GM23248 (cell line): ENCODE measurements at regions not wholly inside any gene's neighbourhood (a gene's known extent, or its start where the extent isn't known, plus 50 kb on each side); places are given as distances from the start of the nearest gene placed in this dataset.

Experiments
- DNase-seq: peaks from one replicate; pipeline ENCODE4 v3.0.0-alpha.2; 2015
- H2AFZ ChIP-seq: fragments of 200-600 bp; sonication (generic); 2 replicates; pipeline ENCODE4 v1.6.1; 2016; ENCODE audit warnings: antibody characterized with exemption
- H3F3A ChIP-seq: fragments of 200-600 bp; sonication (generic); 2 replicates; pipeline ENCODE4 v1.6.1; 2016; ENCODE audit warnings: mild to moderate bottlenecking, antibody characterized with exemption, mixed run types; ENCODE audit not compliant: insufficient read depth
- H3K27ac ChIP-seq: fragments of 200-600 bp; sonication (generic); 2 replicates; pipeline ENCODE4 v1.5.1; 2016; ENCODE audit warnings: mild to moderate bottlenecking
- H3K27me3 ChIP-seq: fragments of 200-600 bp; sonication (generic); replicated peaks from 2 replicates; pipeline ENCODE4 v1.6.1; 2016; ENCODE audit warnings: mild to moderate bottlenecking; ENCODE audit not compliant: insufficient read depth
- H3K36me3 ChIP-seq: fragments of 200-600 bp; sonication (generic); 2 replicates; pipeline ENCODE4 v1.6.1; 2016; ENCODE audit warnings: low read depth, mild to moderate bottlenecking
- H3K4me1 ChIP-seq: fragments of 200-600 bp; sonication (generic); 2 replicates; pipeline ENCODE4 v1.6.1; 2016; ENCODE audit warnings: mild to moderate bottlenecking; ENCODE audit not compliant: insufficient read depth
- H3K4me2 ChIP-seq: fragments of 200-600 bp; sonication (generic); one replicate; pipeline ENCODE4 v1.6.1; 2016; ENCODE audit warnings: mild to moderate bottlenecking; ENCODE audit not compliant: unreplicated experiment
- H3K4me3 ChIP-seq: fragments of 200-600 bp; sonication (generic); 2 replicates; pipeline ENCODE4 v1.5.1; 2016; ENCODE audit warnings: mild to moderate bottlenecking
- H3K79me2 ChIP-seq: fragments of 200-600 bp; sonication (generic); 2 replicates; pipeline ENCODE4 v1.6.1; 2016; ENCODE audit warnings: mild to moderate bottlenecking; ENCODE audit not compliant: insufficient read depth
- H3K9ac ChIP-seq: fragments of 200-600 bp; sonication (generic); 2 replicates; pipeline ENCODE4 v1.6.1; 2016; ENCODE audit warnings: mild to moderate bottlenecking
- H3K9me2 ChIP-seq: fragments of 200-600 bp; sonication (generic); 2 replicates; pipeline ENCODE4 v1.6.1; 2016; ENCODE audit warnings: mixed run types, mild to moderate bottlenecking, moderate library complexity; ENCODE audit not compliant: insufficient read depth
- H3K9me3 ChIP-seq: fragments of 200-600 bp; sonication (generic); one replicate; pipeline ENCODE4 v1.6.1; 2017; ENCODE audit warnings: low read depth
- H4K20me1 ChIP-seq: fragments of 200-600 bp; sonication (generic); 2 replicates; pipeline ENCODE4 v1.6.0; 2016; ENCODE audit not compliant: insufficient read depth
- EZH2 ChIP-seq: fragments of 200-600 bp; sonication (generic); IDR thresholded peaks from 2 replicates; pipeline ENCODE4 v1.6.1; 2018; ENCODE audit warnings: antibody characterized with exemption, mild to moderate bottlenecking; ENCODE audit not compliant: insufficient read depth, poor library complexity, severe bottlenecking
- EZH2phosphoT487 ChIP-seq: fragments of 200-600 bp; sonication (generic); IDR thresholded peaks from 2 replicates; pipeline ENCODE4 v1.6.1; 2018; ENCODE audit warnings: antibody characterized with exemption, moderate library complexity, mild to moderate bottlenecking, low read depth; ENCODE audit not compliant: insufficient read depth
- WGBS, 2 experiments: methylation state at CpG; one replicate each; pipeline ENCODE4 v1.1.6; 2015 to 2017; ENCODE audit warnings: low lambda C conversion rate in 2 of 2, low coverage in 1 of 2; ENCODE audit errors: missing lambda C conversion rate in 2 of 2; 5-methylcytosine and 5-hydroxymethylcytosine counted together
- in situ Hi-C: fragments of 300-500 bp; cut with MboI; formaldehyde crosslinking; loops from 2 replicates; pipeline ENCODE4 v1.15.0; 2020

GRCh38 chr5:118687661-118688621, 300.4 kb downstream of the DTWD2 start:
- DNase-seq: no peak
- 20 to 30% methylated on average over 5 of the region's 5 CpGs for WGBS, 2 experiments
- TF ChIP-seq EZH2 (no peak), EZH2phosphoT487 (no peak)
- no peak overlapping the region for H2AFZ ChIP-seq
- H3F3A ChIP-seq: no peaks in the 10 kb centered on the region
- no peaks in the 10 kb centered on the region for H3K27me3 ChIP-seq
- no peak overlapping the region for H3K4me2 ChIP-seq
- H3K27ac ChIP-seq: no peak overlapping the region
- no peaks in the 10 kb centered on the region for H3K4me1 ChIP-seq
- no peaks in the 10 kb centered on the region for H3K9me3 ChIP-seq
- H3K36me3 ChIP-seq: no peaks in the 10 kb centered on the region
- no peaks in the 10 kb centered on the region for H3K9me2 ChIP-seq
- in situ Hi-C loops: no loop called here
- H4K20me1 ChIP-seq: no peaks in the 10 kb centered on the region
- H3K79me2 ChIP-seq: no peaks in the 10 kb centered on the region
- no peak overlapping the region for H3K9ac ChIP-seq
- no peak overlapping the region for H3K4me3 ChIP-seq

GRCh38 chr5:118687100-118687499, 301.2 kb downstream of the DTWD2 start:
- TF ChIP-seq EZH2phosphoT487: no peak
- TF ChIP-seq EZH2: no peak
- H3K9ac ChIP-seq: no peak overlapping the region
- no peaks in the 10 kb centered on the region for H3F3A ChIP-seq
- no peak overlapping the region for H2AFZ ChIP-seq
- DNase-seq: no peak
- H3K9me2 ChIP-seq: no peaks in the 10 kb centered on the region
- no peaks in the 10 kb centered on the region for H3K79me2 ChIP-seq
- no peaks in the 10 kb centered on the region for H3K4me1 ChIP-seq
- no peaks in the 10 kb centered on the region for H3K36me3 ChIP-seq
- H3K9me3 ChIP-seq: no peaks in the 10 kb centered on the region
- 59 to 65% methylated on average over 1 of the region's 1 CpG for WGBS, 2 experiments
- no peak overlapping the region for H3K27ac ChIP-seq
- H3K4me2 ChIP-seq: no peak overlapping the region
- H4K20me1 ChIP-seq: no peaks in the 10 kb centered on the region
- in situ Hi-C loops: no loop called here
- H3K27me3 ChIP-seq: no peaks in the 10 kb centered on the region
- no peak overlapping the region for H3K4me3 ChIP-seq

GRCh38 chr5:118681655-118682054, 306.7 kb downstream of the DTWD2 start:
- no peaks in the 10 kb centered on the region for H4K20me1 ChIP-seq
- H3K9me2 ChIP-seq: no peaks in the 10 kb centered on the region
- in situ Hi-C loops: no loop called here
- 59 to 64% methylated on average over 2 of the region's 2 CpGs for WGBS, 2 experiments
- H3K36me3 ChIP-seq: no peaks in the 10 kb centered on the region
- H3K79me2 ChIP-seq: no peaks in the 10 kb centered on the region
- no peaks in the 10 kb centered on the region for H3K9me3 ChIP-seq
- no peaks in the 10 kb centered on the region for H3F3A ChIP-seq
- H3K27me3 ChIP-seq: no peaks in the 10 kb centered on the region
- no peak overlapping the region for H3K9ac ChIP-seq
- no peaks in the 10 kb centered on the region for H3K4me1 ChIP-seq
- no peak overlapping the region for H3K4me3 ChIP-seq
- H3K27ac ChIP-seq: no peak overlapping the region
- DNase-seq: no peak
- no peak overlapping the region for H2AFZ ChIP-seq
- no peak for TF ChIP-seq EZH2
- TF ChIP-seq EZH2phosphoT487: no peak
- H3K4me2 ChIP-seq: no peak overlapping the region

GRCh38 chr5:118679264-118679940, 308.9 kb downstream of the DTWD2 start:
- WGBS, 2 experiments: 3 to 4% methylated on average over 6 of the region's 6 CpGs
- H3K27ac ChIP-seq: no peak overlapping the region
- no peaks in the 10 kb centered on the region for H3K9me2 ChIP-seq
- no peak overlapping the region for H3K4me3 ChIP-seq
- no peaks in the 10 kb centered on the region for H3K4me1 ChIP-seq
- DNase-seq: no peak
- H4K20me1 ChIP-seq: no peaks in the 10 kb centered on the region
- no peak overlapping the region for H3K9ac ChIP-seq
- in situ Hi-C loops: no loop called here
- H3F3A ChIP-seq: no peaks in the 10 kb centered on the region
- H3K27me3 ChIP-seq: no peaks in the 10 kb centered on the region
- H3K9me3 ChIP-seq: no peaks in the 10 kb centered on the region
- no peaks in the 10 kb centered on the region for H3K36me3 ChIP-seq
- TF ChIP-seq EZH2 (no peak), EZH2phosphoT487 (no peak)
- no peak overlapping the region for H3K4me2 ChIP-seq
- H2AFZ ChIP-seq: no peak overlapping the region
- no peaks in the 10 kb centered on the region for H3K79me2 ChIP-seq
